BLaER1 (cell line): ENCODE measurements at regions not wholly inside any gene's neighbourhood (a gene's known extent, or its start where the extent isn't known, plus 50 kb on each side); places are given as distances from the start of the nearest gene placed in this dataset.

ENCODE experiments used
- H3K27ac ChIP-seq: shearing (Covaris generic); formaldehyde crosslinking; 2 replicates; pipeline ENCODE4 v1.8.1; 2022
- H3K27me3 ChIP-seq: shearing (Covaris generic); formaldehyde crosslinking; 2 replicates; pipeline ENCODE4 v1.8.1; 2022
- H3K36me3 ChIP-seq: shearing (Covaris generic); formaldehyde crosslinking; 2 replicates; pipeline ENCODE4 v1.8.1; 2022
- H3K4me1 ChIP-seq: shearing (Covaris generic); formaldehyde crosslinking; 2 replicates; pipeline ENCODE4 v1.8.1; 2022
- H3K4me2 ChIP-seq: shearing (Covaris generic); formaldehyde crosslinking; 2 replicates; pipeline ENCODE4 v1.8.1; 2022
- H3K4me3 ChIP-seq: shearing (Covaris generic); formaldehyde crosslinking; 2 replicates; pipeline ENCODE4 v1.8.1; 2022
- H3K9ac ChIP-seq: shearing (Covaris generic); formaldehyde crosslinking; 2 replicates; pipeline ENCODE4 v1.8.1; 2022
- H3K9me3 ChIP-seq: shearing (Covaris generic); formaldehyde crosslinking; 2 replicates; pipeline ENCODE4 v1.8.1; 2022
- H4K20me1 ChIP-seq: shearing (Covaris generic); formaldehyde crosslinking; 2 replicates; pipeline ENCODE4 v1.8.1; 2022
- Cebpa-rat ChIP-seq: shearing (Covaris generic); IDR thresholded peaks from 2 replicates; pipeline ENCODE4 v1.8.1; 2022

GRCh38 chr4:176563591-176563990 is 229.1 kb downstream of the VEGFC start:
- H3K9me3 ChIP-seq, result no peaks in the 10 kb centered on the region
- H4K20me1 ChIP-seq, result no peaks in the 10 kb centered on the region
- no peak for TF ChIP-seq Cebpa-rat
- H3K4me2 ChIP-seq, result no peak overlapping the region
- H3K27ac ChIP-seq, result no peak overlapping the region
- no peak overlapping the region for H3K4me3 ChIP-seq
- no peaks in the 10 kb centered on the region for H3K4me1 ChIP-seq
- no peaks in the 10 kb centered on the region for H3K27me3 ChIP-seq
- no peaks in the 10 kb centered on the region for H3K36me3 ChIP-seq
- H3K9ac ChIP-seq, result no peak overlapping the region

GRCh38 chr4:176565049-176565448 is 227.7 kb downstream of the VEGFC start:
- no peak for TF ChIP-seq Cebpa-rat
- Histone ChIP-seq H3K4me1 (no peaks in the 10 kb centered on the region), H3K4me3 (no peak overlapping the region), H3K9ac (no peak overlapping the region), H3K27me3 (no peaks in the 10 kb centered on the region), H3K9me3 (no peaks in the 10 kb centered on the region), H3K27ac (no peak overlapping the region), H3K36me3 (no peaks in the 10 kb centered on the region), H4K20me1 (no peaks in the 10 kb centered on the region), H3K4me2 (no peak overlapping the region)

GRCh38 chr4:176566769-176567168 is 226.0 kb downstream of the VEGFC start:
- no peak overlapping the region for H3K27ac ChIP-seq
- H3K36me3 ChIP-seq, result no peaks in the 10 kb centered on the region
- no peak for TF ChIP-seq Cebpa-rat

GRCh38 chr4:176568238-176568637 is 224.5 kb downstream of the VEGFC start:
- Histone ChIP-seq H3K9ac (no peak overlapping the region), H3K9me3 (no peaks in the 10 kb centered on the region), H3K4me3 (no peak overlapping the region), H3K4me2 (no peak overlapping the region), H3K27ac (no peak overlapping the region), H3K4me1 (no peaks in the 10 kb centered on the region), H3K27me3 (no peaks in the 10 kb centered on the region), H4K20me1 (no peaks in the 10 kb centered on the region), H3K36me3 (no peaks in the 10 kb centered on the region)
- TF ChIP-seq Cebpa-rat, result no peak

More at GRCh38 chr4:176566769-176567168, 226.0 kb downstream of the VEGFC start:
- H3K27me3 ChIP-seq, result no peaks in the 10 kb centered on the region
- H4K20me1 ChIP-seq, result no peaks in the 10 kb centered on the region
- H3K4me1 ChIP-seq, result no peaks in the 10 kb centered on the region
- H3K9ac ChIP-seq, result no peak overlapping the region
- no peaks in the 10 kb centered on the region for H3K9me3 ChIP-seq
- H3K4me2 ChIP-seq, result no peak overlapping the region
- H3K4me3 ChIP-seq, result no peak overlapping the region

GRCh38 chr4:176569301-176569700 is 223.4 kb downstream of the VEGFC start:
- Histone ChIP-seq H3K27ac (no peak overlapping the region), H3K4me2 (no peak overlapping the region), H3K4me3 (no peak overlapping the region), H3K9me3 (no peaks in the 10 kb centered on the region), H3K4me1 (no peaks in the 10 kb centered on the region), H3K9ac (no peak overlapping the region), H3K27me3 (no peaks in the 10 kb centered on the region), H3K36me3 (no peaks in the 10 kb centered on the region), H4K20me1 (no peaks in the 10 kb centered on the region)
- no peak for TF ChIP-seq Cebpa-rat

- no peak for TF ChIP-seq Cebpa-rat
- Histone ChIP-seq H3K9ac (no peak overlapping the region), H3K9me3 (no peaks in the 10 kb centered on the region), H3K4me2 (no peak overlapping the region), H3K27ac (no peak overlapping the region), H3K36me3 (no peaks in the 10 kb centered on the region), H3K4me3 (no peak overlapping the region), H3K27me3 (no peaks in the 10 kb centered on the region), H3K4me1 (no peaks in the 10 kb centered on the region), H4K20me1 (no peaks in the 10 kb centered on the region)
Observed at GRCh38 chr4:176571206-176571605, 221.5 kb downstream of the VEGFC start.

GRCh38 chr4:176575141-176575730 is 217.5 kb downstream of the VEGFC start:
- no peaks in the 10 kb centered on the region for H3K27me3 ChIP-seq
- no peak overlapping the region for H3K4me2 ChIP-seq
- H3K9ac ChIP-seq, result no peak overlapping the region
- no peak overlapping the region for H3K27ac ChIP-seq
- H3K36me3 ChIP-seq, result no peaks in the 10 kb centered on the region
- no peaks in the 10 kb centered on the region for H3K9me3 ChIP-seq
- H3K4me3 ChIP-seq, result no peak overlapping the region
- no peaks in the 10 kb centered on the region for H3K4me1 ChIP-seq
- no peak for TF ChIP-seq Cebpa-rat
- no peaks in the 10 kb centered on the region for H4K20me1 ChIP-seq

- Histone ChIP-seq H3K27ac (no peak overlapping the region), H3K9ac (no peak overlapping the region), H3K27me3 (no peaks in the 10 kb centered on the region), H3K4me3 (no peak overlapping the region), H3K36me3 (no peaks in the 10 kb centered on the region), H3K9me3 (no peaks in the 10 kb centered on the region), H3K4me1 (no peaks in the 10 kb centered on the region), H3K4me2 (no peak overlapping the region), H4K20me1 (no peaks in the 10 kb centered on the region)
- no peak for TF ChIP-seq Cebpa-rat
Observed at GRCh38 chr4:176579226-176579625, 213.5 kb downstream of the VEGFC start.

GRCh38 chr4:176583278-176583677 is 209.4 kb downstream of the VEGFC start:
- TF ChIP-seq Cebpa-rat, result no peak
- no peak overlapping the region for H3K9ac ChIP-seq
- no peaks in the 10 kb centered on the region for H3K4me1 ChIP-seq
- no peaks in the 10 kb centered on the region for H4K20me1 ChIP-seq
- no peaks in the 10 kb centered on the region for H3K27me3 ChIP-seq
- no peak overlapping the region for H3K27ac ChIP-seq
- H3K4me2 ChIP-seq, result no peak overlapping the region
- H3K9me3 ChIP-seq, result no peaks in the 10 kb centered on the region
- H3K36me3 ChIP-seq, result no peaks in the 10 kb centered on the region
- H3K4me3 ChIP-seq, result no peak overlapping the region

- no peak for TF ChIP-seq Cebpa-rat
- Histone ChIP-seq H3K27ac (no peak overlapping the region), H3K4me1 (no peaks in the 10 kb centered on the region), H4K20me1 (no peaks in the 10 kb centered on the region), H3K9me3 (no peaks in the 10 kb centered on the region), H3K36me3 (no peaks in the 10 kb centered on the region), H3K9ac (no peak overlapping the region), H3K27me3 (no peaks in the 10 kb centered on the region), H3K4me2 (no peak overlapping the region), H3K4me3 (no peak overlapping the region)
Observed at GRCh38 chr4:176584031-176584606, 208.6 kb downstream of the VEGFC start.

GRCh38 chr4:176587920-176588319 is 204.8 kb downstream of the VEGFC start:
- Histone ChIP-seq H3K9ac (no peak overlapping the region), H4K20me1 (no peaks in the 10 kb centered on the region), H3K9me3 (no peaks in the 10 kb centered on the region), H3K36me3 (no peaks in the 10 kb centered on the region), H3K4me2 (no peak overlapping the region), H3K4me3 (no peak overlapping the region), H3K4me1 (no peaks in the 10 kb centered on the region), H3K27ac (no peak overlapping the region), H3K27me3 (no peaks in the 10 kb centered on the region)
- no peak for TF ChIP-seq Cebpa-rat
